ENCODE measurements at regions not wholly inside any gene's neighbourhood (a gene's known extent, or its start where the extent isn't known, plus 50 kb on each side); places are given as distances from the start of the nearest gene placed in this dataset.
A peak's percentile ranks its signal among the peaks of the same experiment; 100 is the strongest.

GRCh38 chr16:79264237-79265109 lies 336.1 kb downstream of the MAF start:
- no peaks in the 10 kb centered on the region for H3K27me3 Mint-ChIP-seq
- Histone ChIP-seq H3K4me3 (ENCODE audit: low read length) (no peak overlapping the region), H3K36me3 (ENCODE audit: insufficient read depth, low read length) (no peaks in the 10 kb centered on the region), H3K27ac (ENCODE audit: low read depth, low read length) (no peak overlapping the region), H3K4me1 (ENCODE audit: insufficient read depth, low read length) (peaks cover 25% of the 10 kb centered on the region), H3K9me3 (ENCODE audit: low read length) (no peaks in the 10 kb centered on the region), H3K27me3 (ENCODE audit: insufficient read depth, low read length, poor library complexity, severe bottlenecking) (no peaks in the 10 kb centered on the region)
- H3K36me3 Mint-ChIP-seq: no peaks in the 10 kb centered on the region
- no peaks in the 10 kb centered on the region for H3K9me3 Mint-ChIP-seq
- peaks cover 38 to 40% (median 39%) of the 10 kb centered on the region in 3 donors for H3K4me1 Mint-ChIP-seq
- DNase-seq: no peak
- ChIA-PET CTCF (interaction anchor here (0.9 kb wide), 1 partner anchor 10 kb away, joined by 4 read pairs; no protein-coding TSS in a partner anchor), POLR2A (no interaction called here)
- peak overlapping the region in 1 of 8 donors; percentile 50 for H3K27ac Mint-ChIP-seq
- no peak overlapping the region for H3K4me3 Mint-ChIP-seq

- no peak overlapping the region for H3K27ac Mint-ChIP-seq
- ChIA-PET POLR2A (no interaction called here), CTCF (interaction anchor here (0.9 kb wide), 1 partner anchor 11 kb away, joined by 4 read pairs; no protein-coding TSS in a partner anchor)
- H3K27me3 Mint-ChIP-seq: no peaks in the 10 kb centered on the region
- no peak for DNase-seq
- H3K27me3 ChIP-seq (ENCODE audit: insufficient read depth, low read length, poor library complexity, severe bottlenecking): no peaks in the 10 kb centered on the region
- H3K9me3 Mint-ChIP-seq: no peaks in the 10 kb centered on the region
- no peak overlapping the region for H3K4me3 Mint-ChIP-seq
- H3K9me3 ChIP-seq (ENCODE audit: low read length): no peaks in the 10 kb centered on the region
- no peaks in the 10 kb centered on the region for H3K36me3 ChIP-seq (ENCODE audit: insufficient read depth, low read length)
- no peak overlapping the region for H3K27ac ChIP-seq (ENCODE audit: low read depth, low read length)
- peaks cover 15% of the 10 kb centered on the region for H3K4me1 ChIP-seq (ENCODE audit: insufficient read depth, low read length)
- peaks cover 28 to 29% (median 29%) of the 10 kb centered on the region in 3 donors for H3K4me1 Mint-ChIP-seq
- no peak overlapping the region for H3K4me3 ChIP-seq (ENCODE audit: low read length)
- no peaks in the 10 kb centered on the region for H3K36me3 Mint-ChIP-seq
Observed at GRCh38 chr16:79263425-79263824, 337.1 kb downstream of the MAF start.
